ENCODE measurements at regions not wholly inside any gene's neighbourhood (a gene's known extent, or its start where the extent isn't known, plus 50 kb on each side); places are given as distances from the start of the nearest gene placed in this dataset.

- no peak for DNase-seq (ENCODE audit: low spot score in 2 of 2)
- no peak overlapping the region for H3K4me3 ChIP-seq
- TF ChIP-seq POLR2A (IDR thresholded peaks at IDR 0.05): no peak
- TF ChIP-seq CTCF (IDR thresholded peaks at IDR 0.05): no peak
- TF ChIP-seq EP300 (IDR thresholded peaks at IDR 0.05): no peak
- no peaks in the 10 kb centered on the region for H3K9me3 ChIP-seq
- no peaks in the 10 kb centered on the region for H3K27me3 ChIP-seq
- no peak overlapping the region for H3K27ac ChIP-seq
- no peaks in the 10 kb centered on the region for H3K36me3 ChIP-seq
- no peaks in the 10 kb centered on the region for H3K4me1 ChIP-seq
- WGBS, 2 donors: 79 to 81% methylated on average over 3 of the region's 3 CpGs
Observed at GRCh38 chr4:14008494-14008893, 381.0 kb upstream of the BOD1L1 start.

- 79 to 80% methylated on average over 5 of the region's 5 CpGs for WGBS, 2 donors
- no peak overlapping the region for H3K4me3 ChIP-seq
- peaks cover 0 to 13% (median 2%) of the 10 kb centered on the region in 4 donors for H3K9me3 ChIP-seq
- no peaks in the 10 kb centered on the region for H3K27me3 ChIP-seq
- no peaks in the 10 kb centered on the region for H3K36me3 ChIP-seq
- TF ChIP-seq CTCF (IDR thresholded peaks at IDR 0.05) (no peak), POLR2A (IDR thresholded peaks at IDR 0.05) (no peak), EP300 (IDR thresholded peaks at IDR 0.05) (no peak)
- no peaks in the 10 kb centered on the region for H3K4me1 ChIP-seq
- DNase-seq (ENCODE audit: low spot score in 2 of 2): no peak
- H3K27ac ChIP-seq: no peak overlapping the region
Observed at GRCh38 chr4:14018191-14018853, 390.8 kb upstream of the BOD1L1 start.

- no peak overlapping the region for H3K27ac ChIP-seq
- H3K27me3 ChIP-seq: no peaks in the 10 kb centered on the region
- DNase-seq (ENCODE audit: low spot score in 2 of 2): no peak
- TF ChIP-seq EP300 (IDR thresholded peaks at IDR 0.05) (no peak), POLR2A (IDR thresholded peaks at IDR 0.05) (no peak), CTCF (IDR thresholded peaks at IDR 0.05) (no peak)
- 33 to 39% methylated on average over 1 of the region's 1 CpG for WGBS, 2 donors
- no peaks in the 10 kb centered on the region for H3K4me1 ChIP-seq
- H3K36me3 ChIP-seq: no peaks in the 10 kb centered on the region
- H3K4me3 ChIP-seq: no peak overlapping the region
- H3K9me3 ChIP-seq: no peaks in the 10 kb centered on the region
Observed at GRCh38 chr4:14022456-14022855, 394.9 kb upstream of the BOD1L1 start.

GRCh38 chr4:14023036-14023435 is 395.5 kb upstream of the BOD1L1 start:
- Histone ChIP-seq H3K27ac (no peak overlapping the region), H3K36me3 (no peaks in the 10 kb centered on the region), H3K4me1 (no peaks in the 10 kb centered on the region), H3K4me3 (no peak overlapping the region), H3K27me3 (no peaks in the 10 kb centered on the region), H3K9me3 (no peaks in the 10 kb centered on the region)
- TF ChIP-seq EP300 (IDR thresholded peaks at IDR 0.05) (no peak), CTCF (IDR thresholded peaks at IDR 0.05) (no peak), POLR2A (IDR thresholded peaks at IDR 0.05) (no peak)
- no peak for DNase-seq (ENCODE audit: low spot score in 2 of 2)
- 96 to 98% methylated on average over 3 of the region's 3 CpGs for WGBS, 2 donors

GRCh38 chr4:14023896-14024295 is 396.4 kb upstream of the BOD1L1 start:
- H3K27me3 ChIP-seq: no peaks in the 10 kb centered on the region
- H3K4me1 ChIP-seq: no peaks in the 10 kb centered on the region
- no peak overlapping the region for H3K4me3 ChIP-seq
- H3K27ac ChIP-seq: no peak overlapping the region
- DNase-seq (ENCODE audit: low spot score in 2 of 2): no peak
- no peak for TF ChIP-seq CTCF (IDR thresholded peaks at IDR 0.05)
- TF ChIP-seq POLR2A (IDR thresholded peaks at IDR 0.05): no peak
- no peak for TF ChIP-seq EP300 (IDR thresholded peaks at IDR 0.05)
- H3K9me3 ChIP-seq: no peaks in the 10 kb centered on the region
- H3K36me3 ChIP-seq: no peaks in the 10 kb centered on the region
- WGBS, 2 donors: 71 to 88% methylated on average over 1 of the region's 1 CpG

All from tibial nerve (tissue), 4 donors.